HepG2 (cell line): ENCODE measurements at regions not wholly inside any gene's neighbourhood (a gene's known extent, or its start where the extent isn't known, plus 50 kb on each side); places are given as distances from the start of the nearest gene placed in this dataset.
A peak's percentile ranks its signal among the peaks of the same experiment; 100 is the strongest.

Experiments used
- BCL6 ChIP-seq: IDR thresholded peaks from 2 replicates; pipeline ENCODE4 v1.6.1; 2016; ENCODE audit warnings: missing genetic modification reagents, missing compliant biosample characterization
- CHD4 ChIP-seq: fragments of 200-600 bp; sonication (generic); IDR thresholded peaks from 2 replicates; pipeline ENCODE4 v1.7.0; 2017; ENCODE audit warnings: mild to moderate bottlenecking, low read length, borderline replicate concordance
- CREM ChIP-seq, 2 experiments: sonication (generic) in 1 of 2; formaldehyde crosslinking in 1 of 2; IDR thresholded peaks; 2 replicates each; pipeline versions ENCODE4 v1.4.0 to v1.6.1; 2016 to 2020; ENCODE audit warnings: antibody characterized with exemption in 1 of 2, mild to moderate bottlenecking in 1 of 2, missing genetic modification reagents in 1 of 2
- ELF3 ChIP-seq: IDR thresholded peaks from 2 replicates; pipeline ENCODE4 v1.6.1; 2016; ENCODE audit warnings: missing genetic modification reagents, missing compliant biosample characterization
- ERF ChIP-seq: IDR thresholded peaks from 2 replicates; pipeline ENCODE4 v1.6.1; 2018; ENCODE audit warnings: missing biosample characterization, missing genetic modification reagents
- FOXK1 ChIP-seq: sonication (generic); formaldehyde crosslinking; IDR thresholded peaks from 2 replicates; pipeline ENCODE4 v1.4.0; 2020; ENCODE audit warnings: low read depth, missing genetic modification reagents, borderline replicate concordance
- FOXK2 ChIP-seq: fragments of 450-650 bp; IDR thresholded peaks from 2 replicates; pipeline ENCODE4 v1.6.1; 2016
- GFI1 ChIP-seq: sonication (generic); formaldehyde crosslinking; IDR thresholded peaks from 2 replicates; pipeline ENCODE4 v1.5.0; 2020; ENCODE audit warnings: missing genetic modification reagents, mild to moderate bottlenecking, borderline replicate concordance
- HOXA9 ChIP-seq: sonication (generic); formaldehyde crosslinking; IDR thresholded peaks from 2 replicates; pipeline ENCODE4 v1.8.1; 2022; ENCODE audit warnings: missing genetic modification reagents, mild to moderate bottlenecking, moderate library complexity, borderline replicate concordance
- KDM5A ChIP-seq: fragments of 200-600 bp; sonication (generic); IDR thresholded peaks from 2 replicates; pipeline ENCODE4 v1.7.0; 2018; ENCODE audit warnings: antibody characterized with exemption, mild to moderate bottlenecking, low read length, borderline replicate concordance
- NFAT5 ChIP-seq: sonication (generic); formaldehyde crosslinking; IDR thresholded peaks from 2 replicates; pipeline ENCODE4 v1.4.0; 2020; ENCODE audit warnings: missing genetic modification reagents
- PITX1 ChIP-seq: sonication (generic); formaldehyde crosslinking; IDR thresholded peaks from 2 replicates; pipeline ENCODE4 v1.5.1; 2020; ENCODE audit warnings: mild to moderate bottlenecking, missing genetic modification reagents
- RARA ChIP-seq: IDR thresholded peaks from 2 replicates; pipeline ENCODE4 v1.6.1; 2016; ENCODE audit warnings: missing genetic modification reagents, missing compliant biosample characterization
- SAFB2 ChIP-seq: sonication (generic); formaldehyde crosslinking; IDR thresholded peaks from 2 replicates; pipeline ENCODE4 v1.5.1; 2020; ENCODE audit warnings: missing genetic modification reagents, low read depth, mild to moderate bottlenecking, borderline replicate concordance
- SOX6 ChIP-seq, 2 experiments: fragments of 450-650 bp in 1 of 2; sonication (generic) in 1 of 2; formaldehyde crosslinking in 1 of 2; IDR thresholded peaks; 2 replicates each; pipeline versions ENCODE4 v1.4.0 to v1.6.1; 2017 to 2020; ENCODE audit warnings: antibody characterized with exemption in 1 of 2, mild to moderate bottlenecking in 1 of 2, missing genetic modification reagents in 1 of 2
- TEAD3 ChIP-seq: optimal IDR thresholded peaks from 2 replicates; pipeline ENCODE3; 2016; ENCODE audit warnings: borderline replicate concordance
- ZHX2 ChIP-seq, 2 experiments: sonication (generic) in 1 of 2; formaldehyde crosslinking in 1 of 2; IDR thresholded peaks; 2 replicates each; pipeline versions ENCODE4 v1.6.1 to v1.9.0; 2014 to 2022; ENCODE audit warnings: antibody characterized with exemption in 1 of 2, borderline replicate concordance in 1 of 2, inconsistent platforms in 1 of 2, low read depth in 1 of 2, missing genetic modification reagents in 1 of 2
- ZSCAN9 ChIP-seq: IDR thresholded peaks from 2 replicates; pipeline ENCODE4 v1.6.1; 2016; ENCODE audit warnings: borderline replicate concordance

GRCh38 chr21:17462276-17462981, 50.4 kb upstream of the CXADR start (continued):
- TF ChIP-seq ZSCAN9 (CRISPR knock-in tag) = peak; percentile 37; the same call in 1 of the 2 replicates
- peak; percentile 86 for TF ChIP-seq GFI1 (CRISPR knock-in tag)
- 0 out of 2 replicates have a peak, but pooled peaks have one; percentile 21 for TF ChIP-seq FOXK1 (CRISPR knock-in tag)
- no peak for TF ChIP-seq HOXA9 (CRISPR knock-in tag)
- peak; percentile 87 for TF ChIP-seq CREM (IDR thresholded peaks at IDR 0.05)
- TF ChIP-seq CREM (CRISPR knock-in tag; IDR thresholded peaks at IDR 0.05) = no peak
- no peak for TF ChIP-seq NFAT5 (CRISPR knock-in tag)
- peak; percentile 98 for TF ChIP-seq CHD4
- TF ChIP-seq FOXK2 = peak; percentile 38; the same call in 1 of the 2 replicates
- TF ChIP-seq BCL6 (CRISPR knock-in tag) = peak; percentile 83
- no peak for TF ChIP-seq SOX6 (IDR thresholded peaks at IDR 0.05)
- peak; percentile 86 for TF ChIP-seq SOX6 (CRISPR knock-in tag; IDR thresholded peaks at IDR 0.05)
- peak; percentile 33 for TF ChIP-seq TEAD3
- peak; percentile 96 for TF ChIP-seq ELF3
- no peak for TF ChIP-seq KDM5A
- TF ChIP-seq PITX1 (CRISPR knock-in tag) = peak; percentile 85
- TF ChIP-seq ZHX2 (IDR thresholded peaks at IDR 0.05; ENCODE audit: low read depth) = no peak
- TF ChIP-seq ZHX2 (CRISPR knock-in tag; IDR thresholded peaks at IDR 0.05; ENCODE audit: borderline replicate concordance) = no peak
- TF ChIP-seq RARA (CRISPR knock-in tag) = peak; percentile 71
- TF ChIP-seq SAFB2 (CRISPR knock-in tag) = no peak
- TF ChIP-seq ERF (CRISPR knock-in tag) = peak; percentile 60
